SK-N-SH (cell line): ENCODE measurements at regions not wholly inside any gene's neighbourhood (a gene's known extent, or its start where the extent isn't known, plus 50 kb on each side); places are given as distances from the start of the nearest gene placed in this dataset.

Experiments used
- CTCF ChIA-PET: fragments of 300-600, 350-600 bp; formaldehyde crosslinking; extraction: SDS; loops from one replicate; lab custom pipeline; 2021; lab: Yijun Ruan, JAX
- POLR2A ChIA-PET: fragments of 350-600 bp; sonication (Branson Sonifier 250); formaldehyde crosslinking; extraction: SDS; loops from one replicate; lab custom pipeline; 2020; ENCODE audit warnings: antibody characterized with exemption, inconsistent platforms; lab: Yijun Ruan, JAX
- DNase-seq: peaks from one replicate; pipeline ENCODE4 v3.0.0; 2012
- H2AFZ ChIP-seq: fragments of 200-600 bp; sonication (generic); 2 replicates; pipeline ENCODE4 v1.8.1; 2016; ENCODE audit warnings: antibody characterized with exemption, mild to moderate bottlenecking, low read depth
- H3F3A ChIP-seq: fragments of 200-600 bp; sonication (generic); replicated peaks from 2 replicates; pipeline ENCODE3; 2016; ENCODE audit warnings: antibody characterized with exemption, mild to moderate bottlenecking; ENCODE audit not compliant: insufficient read depth
- H3K27ac ChIP-seq, 2 experiments: fragments of 200-500 bp in 1 of 2; fragments of 200-600 bp in 1 of 2; sonication (Bioruptor generic) in 1 of 2; sonication (generic), shearing (Covaris generic) in 1 of 2; 2 replicates each; pipeline versions ENCODE4 v1.5.1 to v1.6.1; 2014 to 2016; ENCODE audit warnings: low read depth in 2 of 2, inconsistent platforms in 1 of 2, low read length in 1 of 2, mild to moderate bottlenecking in 1 of 2, mixed read lengths in 1 of 2
- H3K27me3 ChIP-seq: fragments of 200-600 bp; sonication (generic), shearing (Covaris generic); 2 replicates; pipeline ENCODE4 v1.6.1; 2016; ENCODE audit warnings: mixed run types; ENCODE audit not compliant: insufficient read depth
- H3K36me3 ChIP-seq, 2 experiments: fragments of 200-500 bp in 1 of 2; fragments of 200-600 bp in 1 of 2; sonication (Bioruptor generic) in 1 of 2; sonication (generic) in 1 of 2; replicated peaks in 1 of 2; 2 replicates each; pipeline versions ENCODE3 to v1.5.1; 2014 to 2016; ENCODE audit warnings: low read length in 1 of 2, mild to moderate bottlenecking in 1 of 2; ENCODE audit not compliant: insufficient read depth in 2 of 2, control insufficient read depth in 1 of 2
- H3K4me1 ChIP-seq, 2 experiments: fragments of 200-500 bp in 1 of 2; fragments of 200-600 bp in 1 of 2; sonication (Bioruptor generic) in 1 of 2; sonication (generic), shearing (Covaris generic) in 1 of 2; 2 replicates each; pipeline versions ENCODE4 v1.5.1 to v1.6.1; 2014 to 2016; ENCODE audit warnings: low read depth in 1 of 2, low read length in 1 of 2, mixed run types in 1 of 2; ENCODE audit not compliant: insufficient read depth in 2 of 2, control insufficient read depth in 1 of 2
- H3K4me2 ChIP-seq: fragments of 200-600 bp; sonication (generic), shearing (Covaris generic); 2 replicates; pipeline ENCODE4 v1.6.1; 2017; ENCODE audit warnings: mixed run types
- H3K4me3 ChIP-seq, 2 experiments: fragments of 200-500 bp in 1 of 2; fragments of 200-600 bp in 1 of 2; sonication (Bioruptor generic) in 1 of 2; sonication (generic), shearing (Covaris generic) in 1 of 2; 2 replicates each; pipeline versions ENCODE4 v1.5.1 to v1.8.1; 2014 to 2016; ENCODE audit warnings: low read depth in 2 of 2, inconsistent platforms in 1 of 2, low read length in 1 of 2, mild to moderate bottlenecking in 1 of 2, mixed read lengths in 1 of 2, moderate library complexity in 1 of 2
- H3K79me2 ChIP-seq: fragments of 200-600 bp; sonication (generic); 2 replicates; pipeline ENCODE4 v1.8.1; 2017; ENCODE audit warnings: mild to moderate bottlenecking; ENCODE audit not compliant: insufficient read depth
- H3K9ac ChIP-seq: fragments of 200-600 bp; sonication (generic); 2 replicates; pipeline ENCODE4 v1.6.1; 2017; ENCODE audit warnings: mixed run types
- H3K9me2 ChIP-seq: fragments of 200-600 bp; sonication (generic); 2 replicates; pipeline ENCODE4 v1.6.1; 2017; ENCODE audit warnings: mixed run types
- H3K9me3 ChIP-seq: fragments of 200-600 bp; sonication (generic); 2 replicates; pipeline ENCODE4 v1.6.1; 2017; ENCODE audit warnings: mixed run types, mild to moderate bottlenecking, moderate library complexity
- H4K20me1 ChIP-seq: fragments of 200-600 bp; sonication (generic); 2 replicates; pipeline ENCODE4 v1.6.1; 2017; ENCODE audit warnings: mild to moderate bottlenecking, mixed run types; ENCODE audit not compliant: insufficient read depth
- CHD2 ChIP-seq: fragments of 150-350 bp; IDR thresholded peaks from 2 replicates; pipeline ENCODE4 v1.6.1; 2018; ENCODE audit warnings: low read length; ENCODE audit not compliant: partially characterized antibody
- ELF1 ChIP-seq: IDR thresholded peaks from 2 replicates; pipeline ENCODE4 v1.4.0; 2012
- EP300 ChIP-seq, 2 experiments: IDR thresholded peaks; 2 replicates each; pipeline versions ENCODE4 v1.4.0 to v1.6.1; 2012; ENCODE audit warnings: borderline replicate concordance in 1 of 2, low read depth in 1 of 2, low read length in 1 of 2
- FOSL2 ChIP-seq: IDR thresholded peaks from 2 replicates; pipeline ENCODE4 v1.4.0; 2012; ENCODE audit warnings: low read depth, mild to moderate bottlenecking, moderate library complexity, borderline replicate concordance
- FOXM1 ChIP-seq: IDR thresholded peaks from 2 replicates; pipeline ENCODE4 v1.4.0; 2012; ENCODE audit warnings: low read depth, mild to moderate bottlenecking
- GABPA ChIP-seq: IDR thresholded peaks from 2 replicates; pipeline ENCODE4 v1.4.0; 2012; ENCODE audit warnings: low read depth, mild to moderate bottlenecking
- JUND ChIP-seq: IDR thresholded peaks from 2 replicates; pipeline ENCODE4 v1.4.0; 2012
- MEF2A ChIP-seq: IDR thresholded peaks from 2 replicates; pipeline ENCODE4 v1.4.0; 2012; ENCODE audit warnings: low read depth, borderline replicate concordance
- MXI1 ChIP-seq: IDR thresholded peaks from 2 replicates; pipeline ENCODE4 v1.6.1; 2012; ENCODE audit warnings: mild to moderate bottlenecking, low read depth, low read length, improper control_type of control experiment
- NFIC ChIP-seq: IDR thresholded peaks from 2 replicates; pipeline ENCODE4 v1.4.0; 2012; ENCODE audit warnings: borderline replicate concordance
- NRF1 ChIP-seq: IDR thresholded peaks from 2 replicates; pipeline ENCODE4 v1.6.1; 2012; ENCODE audit warnings: low read depth, mild to moderate bottlenecking, low read length
- POLR2AphosphoS5 ChIP-seq: IDR thresholded peaks from 2 replicates; pipeline ENCODE4 v1.6.1; 2012; ENCODE audit warnings: low read depth, low read length
- RCOR1 ChIP-seq: fragments of 150-350 bp; IDR thresholded peaks from 2 replicates; pipeline ENCODE4 v1.6.1; 2017; ENCODE audit warnings: antibody characterized with exemption, low read length
- SIN3A ChIP-seq: IDR thresholded peaks from 2 replicates; pipeline ENCODE4 v1.6.1; 2012; ENCODE audit warnings: low read depth, mild to moderate bottlenecking, low read length, moderate library complexity, borderline replicate concordance
- TEAD4 ChIP-seq: IDR thresholded peaks from 2 replicates; pipeline ENCODE4 v1.4.0; 2012; ENCODE audit warnings: mild to moderate bottlenecking, borderline replicate concordance; ENCODE audit not compliant: insufficient read depth
- WGBS: methylation state at CpG from one replicate; pipeline ENCODE4 v1.1.6; 2017; ENCODE audit warnings: low lambda C conversion rate; 5-methylcytosine and 5-hydroxymethylcytosine counted together
- TF ChIP-seq, protein P1 (sequence below): IDR thresholded peaks from 2 replicates; pipeline ENCODE4 v1.6.1; 2012; ENCODE audit warnings: mild to moderate bottlenecking, low read depth, low read length, moderate library complexity
- TF ChIP-seq, protein P2 (sequence below): fragments of 200-600 bp; sonication (generic); IDR thresholded peaks from 2 replicates; pipeline ENCODE4 v1.6.1; 2017; ENCODE audit warnings: antibody characterized with exemption, mild to moderate bottlenecking, moderate library complexity
- TF ChIP-seq, protein P3 (sequence below): fragments of 150-350 bp; IDR thresholded peaks from 2 replicates; pipeline ENCODE4 v1.6.1; 2017; ENCODE audit warnings: antibody characterized with exemption, low read length, low read depth, borderline replicate concordance

DNA sequence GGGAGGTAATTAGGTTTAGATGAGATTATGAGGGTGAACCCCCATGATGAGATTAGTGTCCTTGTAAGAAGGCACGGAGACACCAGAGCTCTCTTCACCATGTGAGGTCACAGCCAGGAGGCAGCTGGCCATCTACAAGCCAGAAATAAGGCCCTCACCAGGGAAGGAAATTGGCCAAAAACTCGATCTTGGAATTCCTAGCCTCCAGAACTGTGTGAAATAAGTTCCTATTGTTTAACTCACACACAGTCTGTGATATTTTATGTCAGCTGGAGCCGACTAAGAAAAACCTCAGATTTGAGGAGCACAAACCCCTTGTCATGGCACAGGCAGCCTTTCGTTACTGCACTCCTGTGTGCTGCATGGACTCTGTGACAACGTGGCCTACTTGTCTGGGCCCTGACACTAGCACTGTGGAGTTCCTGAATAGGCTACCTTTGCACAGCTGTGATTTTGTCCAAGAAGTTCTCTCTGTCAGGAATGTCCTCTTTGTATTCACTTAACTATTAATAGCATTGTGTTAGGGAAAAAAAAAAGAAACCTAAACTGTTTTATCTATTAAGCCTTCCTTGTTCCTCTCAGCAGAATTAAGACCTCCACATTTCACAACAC, 319.8 kb downstream of the TDRD15 start:
- Histone ChIP-seq H3K4me1 (peaks cover 0 to 5% of the 10 kb centered on the region in 2 experiments; a peak in 1 of 4 replicates), H3K9me2 (no peaks in the 10 kb centered on the region), H3K9me3 (no peaks in the 10 kb centered on the region), H4K20me1 (no peaks in the 10 kb centered on the region), H3K27me3 (no peaks in the 10 kb centered on the region), H3K4me3 (no peak overlapping the region), H3K36me3 (no peaks in the 10 kb centered on the region), H2AFZ (no peak overlapping the region), H3K4me2 (no peak overlapping the region), H3K79me2 (no peaks in the 10 kb centered on the region), H3K9ac (no peak overlapping the region), H3K27ac (no peak overlapping the region), H3F3A (no peaks in the 10 kb centered on the region)
- no peak for DNase-seq
- WGBS: 17% methylated on average over 5 of the region's 5 CpGs
- ChIA-PET POLR2A (interaction anchor here (1.0 kb wide), 1 partner anchor 13 kb away, joined by 3 read pairs; no protein-coding TSS in a partner anchor), CTCF (no interaction called here)
- TF ChIP-seq, protein P1, sequence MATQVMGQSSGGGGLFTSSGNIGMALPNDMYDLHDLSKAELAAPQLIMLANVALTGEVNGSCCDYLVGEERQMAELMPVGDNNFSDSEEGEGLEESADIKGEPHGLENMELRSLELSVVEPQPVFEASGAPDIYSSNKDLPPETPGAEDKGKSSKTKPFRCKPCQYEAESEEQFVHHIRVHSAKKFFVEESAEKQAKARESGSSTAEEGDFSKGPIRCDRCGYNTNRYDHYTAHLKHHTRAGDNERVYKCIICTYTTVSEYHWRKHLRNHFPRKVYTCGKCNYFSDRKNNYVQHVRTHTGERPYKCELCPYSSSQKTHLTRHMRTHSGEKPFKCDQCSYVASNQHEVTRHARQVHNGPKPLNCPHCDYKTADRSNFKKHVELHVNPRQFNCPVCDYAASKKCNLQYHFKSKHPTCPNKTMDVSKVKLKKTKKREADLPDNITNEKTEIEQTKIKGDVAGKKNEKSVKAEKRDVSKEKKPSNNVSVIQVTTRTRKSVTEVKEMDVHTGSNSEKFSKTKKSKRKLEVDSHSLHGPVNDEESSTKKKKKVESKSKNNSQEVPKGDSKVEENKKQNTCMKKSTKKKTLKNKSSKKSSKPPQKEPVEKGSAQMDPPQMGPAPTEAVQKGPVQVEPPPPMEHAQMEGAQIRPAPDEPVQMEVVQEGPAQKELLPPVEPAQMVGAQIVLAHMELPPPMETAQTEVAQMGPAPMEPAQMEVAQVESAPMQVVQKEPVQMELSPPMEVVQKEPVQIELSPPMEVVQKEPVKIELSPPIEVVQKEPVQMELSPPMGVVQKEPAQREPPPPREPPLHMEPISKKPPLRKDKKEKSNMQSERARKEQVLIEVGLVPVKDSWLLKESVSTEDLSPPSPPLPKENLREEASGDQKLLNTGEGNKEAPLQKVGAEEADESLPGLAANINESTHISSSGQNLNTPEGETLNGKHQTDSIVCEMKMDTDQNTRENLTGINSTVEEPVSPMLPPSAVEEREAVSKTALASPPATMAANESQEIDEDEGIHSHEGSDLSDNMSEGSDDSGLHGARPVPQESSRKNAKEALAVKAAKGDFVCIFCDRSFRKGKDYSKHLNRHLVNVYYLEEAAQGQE: no peak
- TF ChIP-seq GABPA (no peak), EP300 (IDR thresholded peaks at IDR 0.05; ENCODE audit: borderline replicate concordance in 1 of 2, low read depth in 1 of 2, low read length in 1 of 2) (no peak), MXI1 (no peak), MEF2A (no peak), JUND (no peak), POLR2AphosphoS5 (no peak), NRF1 (no peak), CHD2 (no peak), ELF1 (no peak), FOSL2 (no peak), NFIC (no peak), FOXM1 (no peak), RCOR1 (no peak), SIN3A (no peak), TEAD4 (no peak)
- TF ChIP-seq, protein P2, sequence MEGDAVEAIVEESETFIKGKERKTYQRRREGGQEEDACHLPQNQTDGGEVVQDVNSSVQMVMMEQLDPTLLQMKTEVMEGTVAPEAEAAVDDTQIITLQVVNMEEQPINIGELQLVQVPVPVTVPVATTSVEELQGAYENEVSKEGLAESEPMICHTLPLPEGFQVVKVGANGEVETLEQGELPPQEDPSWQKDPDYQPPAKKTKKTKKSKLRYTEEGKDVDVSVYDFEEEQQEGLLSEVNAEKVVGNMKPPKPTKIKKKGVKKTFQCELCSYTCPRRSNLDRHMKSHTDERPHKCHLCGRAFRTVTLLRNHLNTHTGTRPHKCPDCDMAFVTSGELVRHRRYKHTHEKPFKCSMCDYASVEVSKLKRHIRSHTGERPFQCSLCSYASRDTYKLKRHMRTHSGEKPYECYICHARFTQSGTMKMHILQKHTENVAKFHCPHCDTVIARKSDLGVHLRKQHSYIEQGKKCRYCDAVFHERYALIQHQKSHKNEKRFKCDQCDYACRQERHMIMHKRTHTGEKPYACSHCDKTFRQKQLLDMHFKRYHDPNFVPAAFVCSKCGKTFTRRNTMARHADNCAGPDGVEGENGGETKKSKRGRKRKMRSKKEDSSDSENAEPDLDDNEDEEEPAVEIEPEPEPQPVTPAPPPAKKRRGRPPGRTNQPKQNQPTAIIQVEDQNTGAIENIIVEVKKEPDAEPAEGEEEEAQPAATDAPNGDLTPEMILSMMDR: no peak
- TF ChIP-seq, protein P3, sequence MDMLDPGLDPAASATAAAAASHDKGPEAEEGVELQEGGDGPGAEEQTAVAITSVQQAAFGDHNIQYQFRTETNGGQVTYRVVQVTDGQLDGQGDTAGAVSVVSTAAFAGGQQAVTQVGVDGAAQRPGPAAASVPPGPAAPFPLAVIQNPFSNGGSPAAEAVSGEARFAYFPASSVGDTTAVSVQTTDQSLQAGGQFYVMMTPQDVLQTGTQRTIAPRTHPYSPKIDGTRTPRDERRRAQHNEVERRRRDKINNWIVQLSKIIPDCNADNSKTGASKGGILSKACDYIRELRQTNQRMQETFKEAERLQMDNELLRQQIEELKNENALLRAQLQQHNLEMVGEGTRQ: no peak
